Mesenteric fat pad (tissue), 1 donor: ENCODE measurements at regions not wholly inside any gene's neighbourhood (a gene's known extent, or its start where the extent isn't known, plus 50 kb on each side); places are given as distances from the start of the nearest gene placed in this dataset.

ENCODE experiments used
- DNase-seq: peaks from one replicate; pipeline ENCODE4 v3.0.0-alpha.2; 2020; ENCODE audit warnings: low spot score
- donor health status: DM: yes; HTN: yes; CAD: no.

DNA sequence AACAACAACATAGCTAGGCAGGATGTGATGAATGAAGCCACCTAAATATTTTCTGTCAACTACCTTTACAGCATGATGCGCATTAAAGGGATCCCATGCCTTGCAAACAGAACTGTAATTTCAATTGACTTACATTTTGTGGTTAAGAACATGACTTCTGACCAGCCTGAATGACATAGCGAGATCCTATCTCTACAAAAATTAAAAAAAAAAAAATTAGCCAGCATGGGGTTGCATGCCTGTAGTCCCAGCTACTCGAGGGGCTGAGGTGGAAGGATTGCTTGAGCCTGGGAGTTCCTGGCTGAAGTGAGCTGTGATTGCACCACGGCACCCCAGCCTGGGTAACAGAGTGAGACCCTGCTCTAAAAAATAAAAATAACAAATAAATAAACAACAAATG lies 680.6 kb downstream of the IQCM start:
- no peak for DNase-seq

DNA sequence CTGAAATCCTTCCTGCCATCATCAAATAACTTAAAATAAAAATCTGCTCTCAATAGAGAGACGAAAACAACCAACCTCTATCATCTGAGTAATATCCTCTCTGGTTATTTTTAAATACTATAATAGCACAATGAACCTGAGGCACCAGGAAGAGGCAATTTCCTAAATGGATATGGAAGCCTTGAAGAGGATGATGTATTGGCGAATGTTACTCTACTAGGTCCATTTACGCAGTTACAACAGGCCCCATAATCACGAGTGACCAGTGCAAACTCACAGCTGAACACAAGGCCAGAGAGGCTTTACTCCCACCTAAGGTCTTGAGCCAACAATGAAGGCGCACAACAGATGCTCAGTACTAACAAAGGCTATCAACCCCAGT lies 678.8 kb upstream of the NR3C2 start:
- no peak for DNase-seq

DNA sequence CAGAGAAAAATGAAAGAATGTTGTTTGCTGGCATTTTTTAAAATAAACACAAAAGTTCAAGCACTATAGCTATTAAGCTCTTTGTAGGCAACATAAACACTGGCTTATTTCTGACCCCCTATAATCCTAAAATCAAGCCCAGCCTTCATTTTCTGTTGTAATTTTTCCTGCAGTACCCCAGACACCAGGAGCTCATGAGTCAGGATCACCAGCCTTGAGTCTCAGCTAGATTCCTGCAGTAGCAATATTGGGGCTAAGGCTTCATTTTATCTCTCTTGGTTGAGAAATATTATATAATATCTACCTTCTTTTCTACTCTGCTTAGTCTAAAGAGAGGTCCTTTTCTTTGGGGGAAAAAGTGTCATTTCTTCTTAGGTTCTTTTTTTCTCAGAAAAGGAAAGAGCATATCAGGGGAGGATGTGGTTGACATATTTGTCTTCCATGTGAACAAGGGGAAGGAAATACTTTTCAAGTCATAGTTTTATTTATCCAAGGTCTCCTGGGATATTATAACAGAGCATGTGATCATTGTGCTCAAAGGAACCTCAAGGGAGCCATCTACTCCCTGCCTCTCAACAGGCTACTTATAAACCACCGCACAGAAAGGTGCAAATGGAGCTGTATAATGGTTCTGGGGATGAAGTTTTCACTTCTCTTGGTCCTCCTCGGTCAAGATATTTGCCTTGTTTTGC lies 678.3 kb upstream of the NR3C2 start:
- DNase-seq = no peak

DNA sequence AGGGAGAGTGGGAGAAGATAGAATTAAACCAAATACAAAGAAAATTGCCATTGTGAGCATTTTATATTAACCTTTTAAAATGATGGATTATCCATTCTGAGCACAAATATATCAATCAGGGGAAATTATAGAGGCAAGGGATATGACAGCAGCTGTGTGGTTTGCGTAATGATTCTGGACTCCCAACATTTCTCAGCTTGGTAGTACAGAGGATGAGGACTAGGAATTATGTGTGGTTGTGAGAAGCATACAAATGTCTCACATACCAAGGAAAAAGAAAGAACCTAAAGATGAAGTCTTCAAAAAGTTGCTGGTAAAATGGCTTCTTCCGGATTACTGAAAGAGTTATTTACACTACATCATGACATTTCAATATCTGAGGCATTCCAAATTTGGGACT lies 674.6 kb upstream of the NR3C2 start:
- no peak for DNase-seq

DNA sequence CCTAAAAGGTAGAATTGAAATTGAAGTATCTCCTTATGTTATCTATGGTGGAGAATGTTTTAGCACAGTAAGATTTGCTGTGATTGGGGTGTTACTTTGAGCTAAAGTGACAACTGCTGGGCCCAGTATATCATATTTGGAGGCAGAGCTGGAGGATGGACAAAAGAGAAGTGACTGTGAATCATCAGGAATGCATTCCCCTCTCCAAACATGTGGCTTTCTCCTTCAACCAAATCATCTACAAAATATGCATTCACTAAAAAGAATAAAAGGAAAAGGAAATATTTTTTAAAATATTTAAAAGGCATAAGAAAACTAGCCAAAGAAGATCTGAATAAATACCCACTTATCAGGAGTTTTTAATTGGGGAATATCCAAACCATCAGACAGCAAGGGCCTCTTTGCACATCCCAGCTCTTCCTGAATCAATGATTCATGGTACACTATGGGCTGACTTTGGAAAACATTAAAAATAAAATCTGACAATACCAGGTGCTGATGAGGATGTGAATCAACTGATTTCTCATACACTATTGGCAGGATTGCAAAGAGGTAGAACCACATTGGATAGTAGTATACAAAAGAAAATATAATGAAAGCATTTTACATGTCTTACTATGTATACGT lies 671.7 kb upstream of the NR3C2 start:
- DNase-seq = no peak

DNA sequence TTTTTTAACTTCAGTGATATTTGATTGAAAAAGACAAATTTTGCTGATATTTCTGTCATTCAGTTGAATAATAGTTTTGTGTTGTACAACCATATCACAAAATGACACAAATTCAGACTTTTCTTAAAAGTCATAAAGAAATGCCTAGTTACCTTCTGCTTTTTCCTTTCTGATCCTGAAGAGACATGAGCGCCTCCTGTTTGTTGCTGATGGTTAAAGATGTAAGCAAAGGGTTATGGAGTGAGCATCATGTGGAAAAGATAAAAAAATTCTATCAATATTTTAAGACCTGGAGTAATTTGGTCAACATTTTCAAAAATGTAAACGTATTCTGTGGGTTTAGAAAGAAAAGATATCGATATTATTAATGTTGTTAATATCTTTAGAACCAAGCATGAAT lies 669.9 kb upstream of the NR3C2 start:
- DNase-seq = no peak

DNA sequence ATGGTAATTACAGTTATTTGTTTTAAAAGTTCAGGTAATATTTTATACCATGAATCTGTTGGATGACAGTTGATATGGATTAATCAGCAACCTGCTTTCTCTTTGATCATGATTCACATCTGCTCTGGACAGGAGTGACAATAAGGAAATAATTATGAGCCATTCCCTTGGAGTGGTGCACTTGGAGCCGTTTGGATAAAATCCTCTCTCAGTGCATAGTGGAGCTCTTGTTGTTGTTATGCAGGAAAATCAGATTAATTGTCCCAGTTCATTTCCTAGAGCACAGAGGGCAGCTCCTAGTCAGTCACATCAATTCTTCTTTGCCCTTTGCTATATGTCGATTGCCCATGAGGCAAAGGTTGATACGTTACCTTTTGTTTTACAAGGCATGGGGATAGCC lies 668.3 kb upstream of the NR3C2 start:
- no peak for DNase-seq

DNA sequence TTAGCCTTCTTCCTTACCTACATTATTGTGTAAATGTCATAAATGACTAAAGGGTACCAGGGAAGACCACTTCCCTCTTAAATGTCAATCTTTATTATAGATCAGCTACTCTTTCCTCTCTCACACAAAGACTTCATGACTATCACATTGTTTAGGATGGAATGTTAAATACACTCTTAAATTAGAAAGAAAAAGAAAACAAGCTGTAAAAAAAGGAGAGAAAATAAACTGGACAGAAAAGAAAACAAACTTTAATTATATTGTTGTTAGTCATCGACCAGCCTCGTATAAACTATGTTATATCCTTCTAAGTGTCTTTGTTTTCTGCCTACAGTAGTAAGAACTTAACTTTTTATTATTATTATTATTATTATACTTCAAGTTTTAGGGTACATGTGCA lies 666.4 kb upstream of the NR3C2 start:
- no peak for DNase-seq

DNA sequence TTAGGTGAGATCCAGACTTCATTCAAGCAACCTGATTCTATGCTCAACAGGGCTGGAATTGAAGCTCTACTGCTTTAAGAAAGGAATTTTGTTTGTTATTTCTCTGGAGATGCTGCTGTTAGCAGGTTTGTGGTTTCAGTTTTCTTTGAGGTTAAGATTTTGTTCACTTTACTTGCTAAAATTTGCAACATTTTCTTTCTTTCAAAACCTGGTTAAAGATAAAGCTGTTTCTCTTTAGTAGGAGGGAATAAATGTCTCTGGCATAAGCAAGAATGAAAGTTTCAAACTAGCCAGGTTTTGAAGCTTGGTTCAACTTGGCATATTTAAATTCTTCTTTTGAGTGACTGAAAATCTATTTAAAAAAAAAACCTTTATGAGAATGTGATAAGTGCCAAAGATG lies 660.6 kb upstream of the NR3C2 start:
- DNase-seq = no peak

DNA sequence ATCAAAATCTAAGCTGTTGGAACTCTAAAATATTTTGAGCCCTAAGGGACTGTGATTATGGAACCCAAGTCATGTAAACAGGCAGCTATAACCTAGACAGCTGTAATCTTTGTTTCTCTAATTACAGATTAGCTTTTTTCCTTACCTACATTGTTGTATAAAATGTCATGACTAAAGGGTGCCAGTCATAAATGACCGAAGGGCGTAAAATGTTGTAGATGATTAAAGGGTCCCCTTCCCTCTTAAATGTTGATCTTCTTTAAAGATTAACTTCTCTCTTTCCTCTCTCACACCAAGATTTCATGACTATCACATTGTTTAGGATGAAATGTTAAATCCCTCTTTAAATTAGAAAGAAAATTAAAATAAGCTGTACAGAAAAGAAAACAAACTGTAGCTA lies 659.4 kb upstream of the NR3C2 start:
- DNase-seq = no peak

DNA sequence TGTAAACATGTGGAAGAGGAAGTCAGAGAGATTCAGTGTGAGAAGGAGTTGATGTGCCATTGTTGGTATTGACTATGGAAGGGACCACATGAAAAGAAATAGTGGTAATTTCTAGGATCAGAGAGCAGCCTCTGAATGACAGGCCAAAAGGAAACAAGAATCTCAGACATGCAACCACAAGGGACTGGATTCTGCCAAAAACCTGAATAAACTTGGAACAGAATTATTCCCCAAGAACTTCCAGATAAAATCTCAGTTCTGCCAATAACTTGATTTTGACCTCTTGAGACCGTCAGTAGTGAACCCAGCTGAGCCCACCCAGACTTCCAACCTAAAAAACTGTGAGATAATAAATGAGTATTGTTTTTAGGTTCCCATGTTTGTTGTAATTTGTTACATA lies 653.6 kb upstream of the NR3C2 start:
- DNase-seq = no peak

DNA sequence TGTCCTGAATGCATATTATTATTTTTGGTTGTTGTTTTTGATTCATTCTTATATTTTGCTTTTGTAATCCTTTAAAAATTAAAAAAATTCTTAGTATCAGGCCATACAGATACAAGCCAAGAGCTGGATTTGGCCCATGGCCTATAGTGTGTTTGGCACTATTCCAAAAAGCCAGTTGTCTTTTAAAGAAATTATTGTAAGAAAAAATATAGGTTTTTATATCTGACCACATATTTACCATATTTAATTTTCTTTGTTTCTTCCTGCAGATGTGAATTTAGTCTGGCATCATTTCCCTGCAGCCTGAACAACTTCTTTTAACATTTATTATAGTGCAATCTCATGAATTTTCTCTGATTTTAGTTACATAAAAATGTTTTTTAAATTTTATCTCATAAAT lies 652.8 kb upstream of the NR3C2 start:
- no peak for DNase-seq

DNA sequence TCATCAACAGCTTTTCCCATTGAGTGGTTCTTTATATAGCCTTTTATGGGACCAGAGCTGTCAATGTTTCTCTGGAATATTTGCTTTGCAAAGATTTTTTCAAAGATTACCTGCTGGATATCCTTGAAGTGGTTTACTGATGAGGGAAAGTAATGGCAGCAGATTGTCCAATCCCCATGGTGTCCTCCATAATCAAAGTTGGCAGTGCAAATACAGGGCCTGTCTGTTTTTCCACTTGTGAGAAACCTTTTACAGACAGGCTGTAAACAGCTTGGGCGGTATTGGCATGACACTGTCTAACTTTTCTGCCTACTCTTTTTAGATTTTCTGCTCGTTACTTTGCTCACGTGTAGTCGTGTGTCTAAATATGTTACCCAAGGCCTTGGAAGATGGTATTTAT lies 641.9 kb upstream of the NR3C2 start:
- DNase-seq = no peak

DNA sequence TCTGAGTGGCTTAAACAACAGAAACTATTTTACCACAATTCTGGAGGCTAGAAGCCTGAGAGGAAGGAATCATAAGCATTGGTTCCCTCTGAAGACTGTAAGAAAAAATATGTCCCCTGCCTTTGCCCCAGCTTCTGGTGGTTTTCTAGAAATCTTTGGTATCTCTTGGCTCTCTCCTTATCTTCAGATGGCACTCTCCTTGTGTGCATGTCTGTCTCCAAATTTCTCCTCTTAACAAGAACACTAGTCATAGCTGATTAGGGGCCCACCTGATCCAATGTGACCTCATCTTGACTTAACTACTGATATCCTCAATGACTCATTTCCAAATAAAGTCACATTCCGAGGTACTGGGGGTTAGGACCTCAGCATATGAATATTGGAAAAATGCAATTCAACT lies 635.0 kb upstream of the NR3C2 start:
- DNase-seq = no peak

DNA sequence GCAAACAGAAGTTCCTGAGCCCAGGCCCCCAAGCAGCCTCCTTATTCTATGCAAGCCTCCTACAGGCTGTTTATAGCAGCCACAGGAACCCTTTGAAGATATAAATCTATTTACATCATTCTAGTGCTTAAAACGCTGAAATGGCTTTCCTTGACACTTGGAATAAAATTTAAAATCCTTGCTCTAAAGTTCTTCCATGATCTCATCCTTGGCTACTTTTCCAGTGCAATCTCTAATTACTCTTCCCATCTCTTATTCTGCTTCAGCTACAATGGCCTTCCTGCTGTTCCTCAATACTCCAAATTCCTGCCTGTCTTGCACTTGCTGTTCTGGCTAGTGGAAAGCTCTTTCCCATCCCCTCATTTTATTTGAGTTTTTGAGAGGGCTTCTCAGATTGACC lies 634.2 kb upstream of the NR3C2 start:
- no peak for DNase-seq

DNA sequence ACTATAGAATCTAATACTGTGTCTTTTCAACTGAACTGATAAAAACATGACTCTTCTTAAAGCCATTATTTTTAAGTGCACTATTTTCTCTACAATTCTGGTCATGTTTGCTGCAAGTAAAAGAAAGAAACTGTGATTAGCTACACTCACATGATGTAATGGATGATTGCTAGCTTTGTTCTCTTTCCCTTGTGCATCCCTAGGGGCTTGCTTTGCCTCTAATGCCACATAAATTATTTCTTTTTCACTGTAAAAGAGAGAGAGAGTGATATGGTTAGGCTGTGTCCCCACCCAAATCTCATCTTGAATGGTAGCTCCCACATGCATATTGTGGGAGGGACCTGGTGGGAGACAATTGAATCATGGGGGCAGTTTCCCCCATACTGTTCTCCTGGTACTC lies 630.2 kb upstream of the NR3C2 start:
- DNase-seq = no peak

DNA sequence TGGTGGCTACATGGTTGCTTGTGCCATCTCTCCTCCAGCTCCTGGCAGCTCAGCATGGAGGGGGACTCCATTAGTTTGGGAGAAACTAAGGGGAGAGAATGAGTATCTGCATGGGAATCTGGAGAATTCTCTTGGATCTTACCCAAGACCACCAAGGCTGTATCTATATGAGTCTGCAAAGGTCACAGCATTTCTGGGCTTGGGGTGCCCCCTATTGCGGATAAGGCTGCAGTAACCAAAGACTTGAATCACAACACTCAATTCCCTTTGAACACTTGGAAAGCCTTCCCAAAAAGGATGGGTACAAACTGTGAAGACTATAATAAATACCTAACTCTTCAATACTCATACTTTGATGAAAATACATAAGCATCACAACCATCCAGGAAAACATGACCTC lies 623.5 kb upstream of the NR3C2 start:
- DNase-seq = no peak

DNA sequence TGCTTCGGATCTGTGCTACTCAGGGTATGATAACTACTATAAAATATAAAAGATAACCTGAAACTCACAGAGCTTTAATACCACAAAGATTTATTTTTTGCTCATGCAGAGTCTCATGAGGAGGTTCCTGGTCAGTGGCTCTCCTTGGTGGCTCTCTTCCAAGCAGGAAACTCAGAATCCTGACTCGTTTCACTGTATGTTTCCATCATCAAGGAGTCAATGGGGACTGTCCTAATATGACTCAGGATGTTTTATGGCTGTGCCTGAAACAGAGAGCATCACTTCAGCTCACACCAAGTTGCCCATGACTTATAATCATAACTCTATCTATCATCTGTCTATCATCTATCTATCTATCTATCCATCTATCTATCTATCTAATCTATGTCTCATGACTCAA lies 620.8 kb upstream of the NR3C2 start:
- DNase-seq = no peak

DNA sequence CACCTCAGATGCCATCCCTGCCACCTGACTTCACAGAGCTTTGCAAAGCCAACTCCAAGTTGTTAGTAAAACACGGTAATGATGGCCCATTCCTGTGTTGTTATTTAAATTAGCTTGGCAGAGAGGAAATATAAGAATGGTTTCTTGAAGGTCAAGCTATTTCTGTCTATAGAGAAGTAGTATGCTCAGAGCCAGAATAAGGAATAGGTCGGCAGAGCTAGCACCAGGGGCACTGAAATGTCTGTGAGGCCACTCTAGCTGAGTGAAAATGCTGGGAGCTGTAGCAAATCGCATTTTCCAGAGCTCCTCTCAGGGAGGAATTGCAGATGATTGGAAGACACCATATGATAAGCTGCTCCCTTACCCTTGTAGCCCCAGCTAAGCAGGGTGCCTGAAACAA lies 615.4 kb upstream of the NR3C2 start:
- no peak for DNase-seq

DNA sequence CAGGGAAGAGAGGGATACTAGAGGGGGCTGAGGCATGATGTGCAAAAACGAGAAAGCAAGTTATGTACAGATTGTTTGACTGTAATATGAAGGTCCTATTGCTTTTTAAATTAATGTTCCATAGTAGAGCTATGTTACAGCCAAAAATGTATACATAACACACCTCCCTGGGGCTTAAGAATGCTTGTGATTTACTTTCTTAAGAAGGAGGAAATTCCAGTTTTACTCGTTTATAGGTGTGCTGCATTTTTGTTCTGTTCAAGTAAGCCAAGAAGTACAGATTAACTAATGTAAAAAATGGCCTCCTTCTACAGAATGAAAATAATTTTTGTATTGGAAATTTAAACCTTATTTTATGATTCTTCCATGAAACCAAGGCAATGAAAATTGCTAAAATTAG lies 614.4 kb upstream of the NR3C2 start:
- no peak for DNase-seq

DNA sequence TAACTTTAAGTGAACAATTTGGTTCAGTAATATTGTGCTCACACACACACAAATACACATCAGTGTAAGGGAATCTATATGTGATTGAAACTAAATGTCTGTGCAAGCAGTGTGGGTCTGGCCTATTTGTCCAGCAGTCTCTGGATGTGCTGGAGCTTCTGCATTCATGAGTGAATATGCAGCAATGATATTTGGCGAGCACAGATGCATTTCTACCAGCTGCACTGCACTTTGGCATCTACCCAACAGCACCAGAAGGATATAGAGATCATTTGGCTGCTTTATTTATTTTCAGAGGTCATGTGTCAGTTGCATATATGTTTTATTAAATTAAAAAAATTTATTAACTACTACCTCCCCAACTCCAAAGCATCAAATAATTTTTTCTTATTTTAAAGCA lies 613.4 kb upstream of the NR3C2 start:
- no peak for DNase-seq

DNA sequence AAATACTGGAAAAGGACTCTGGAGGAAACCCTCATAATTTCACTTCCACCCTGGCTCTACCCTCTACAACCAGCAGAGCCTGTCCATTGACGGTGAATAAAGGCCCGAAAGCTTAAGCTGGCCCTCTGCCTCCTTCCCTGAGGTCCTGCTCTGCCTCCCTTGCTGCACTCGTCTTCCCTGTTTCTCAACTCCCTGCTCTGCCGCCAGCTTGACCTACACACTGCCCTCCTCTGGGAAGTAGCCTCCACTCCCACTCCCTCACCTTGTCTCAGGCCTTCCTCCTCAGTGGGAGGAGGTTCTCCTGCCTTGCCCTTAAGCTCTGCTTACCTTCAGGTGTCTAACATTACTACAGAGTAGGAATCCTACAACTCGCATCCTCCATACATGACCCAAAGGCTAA lies 608.6 kb upstream of the NR3C2 start:
- DNase-seq = no peak

DNA sequence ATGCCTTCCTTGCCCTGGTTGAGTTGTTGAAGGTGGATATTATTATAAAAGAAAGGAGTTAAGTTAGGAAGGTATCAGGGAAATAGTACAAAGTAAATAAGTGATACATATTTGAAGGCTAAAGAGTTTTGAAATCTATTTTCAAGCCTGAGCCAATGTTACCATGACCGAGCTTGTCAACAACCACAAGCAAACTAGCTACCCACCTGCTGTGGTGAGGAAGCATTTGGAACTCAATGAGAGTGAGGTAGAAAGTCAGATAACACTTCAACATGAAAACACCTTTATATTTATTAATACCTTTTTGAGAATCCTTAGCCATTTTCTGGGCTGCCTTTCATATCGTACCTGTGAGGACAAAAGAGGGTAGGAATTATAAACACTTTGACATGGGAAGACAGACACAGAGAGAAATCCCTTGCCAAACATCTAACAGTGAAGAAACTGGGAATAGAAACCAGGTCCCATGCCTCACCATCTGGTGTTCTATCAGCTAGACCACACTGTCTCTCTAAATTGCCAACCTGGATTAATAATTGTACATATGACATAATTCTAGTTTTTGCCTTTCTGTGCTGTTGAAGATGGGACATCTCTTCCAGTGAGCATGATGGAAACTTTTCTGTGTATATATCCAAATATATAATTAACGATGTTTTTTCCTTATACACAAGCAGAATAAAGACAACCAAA lies 606.4 kb upstream of the NR3C2 start:
- no peak for DNase-seq
